A673 (cell line): ENCODE measurements at regions not wholly inside any gene's neighbourhood (a gene's known extent, or its start where the extent isn't known, plus 50 kb on each side); places are given as distances from the start of the nearest gene placed in this dataset.

Experiments used
- BruUV-seq: library from RNA; stranded (reverse); fragments of 400-500 nt; replicated peaks from 2 replicates; lab custom pipeline; 2021; lab: Mats Ljungman, UMichigan
- CTCF ChIA-PET: fragments of 300-600 bp; sonication (Branson Sonifier 250); formaldehyde crosslinking; loops from one replicate; lab custom pipeline; 2022; ENCODE audit warnings: antibody characterized with exemption; lab: Charles Lee
- POLR2A ChIA-PET: fragments of 300-600 bp; sonication (Branson Sonifier 250); formaldehyde crosslinking; loops from one replicate; lab custom pipeline; 2022; ENCODE audit warnings: antibody characterized with exemption; ENCODE audit not compliant: low non-redundant PET; lab: Charles Lee
- DNase-seq: peaks from one replicate; pipeline ENCODE4 v3.0.0-alpha.2; 2015; ENCODE audit warnings: low spot score
- H3K27ac ChIP-seq: fragments of 200-600 bp; sonication (generic); 2 replicates; pipeline ENCODE4 v1.5.1; 2016; ENCODE audit warnings: mixed run types, low read depth, mild to moderate bottlenecking, mixed read lengths, antibody characterized with exemption, low read length; ENCODE audit not compliant: poor library complexity, severe bottlenecking
- H3K27me3 ChIP-seq: fragments of 200-600 bp; sonication (generic); replicated peaks from 2 replicates; pipeline ENCODE4 v1.6.1; 2017; ENCODE audit warnings: mixed run types, low read depth, mild to moderate bottlenecking, mixed read lengths, antibody characterized with exemption, low read length; ENCODE audit not compliant: insufficient read depth, poor library complexity
- H3K36me3 ChIP-seq: fragments of 200-600 bp; sonication (generic); 2 replicates; pipeline ENCODE4 v1.6.1; 2016; ENCODE audit warnings: mixed run types, mild to moderate bottlenecking, mixed read lengths, antibody characterized with exemption, low read length; ENCODE audit not compliant: insufficient read depth, poor library complexity, severe bottlenecking
- H3K4me1 ChIP-seq: fragments of 200-600 bp; sonication (generic); 2 replicates; pipeline ENCODE4 v1.6.1; 2017; ENCODE audit warnings: mixed run types, mild to moderate bottlenecking, mixed read lengths, antibody characterized with exemption, low read length; ENCODE audit not compliant: insufficient read depth, poor library complexity, severe bottlenecking
- H3K4me3 ChIP-seq: fragments of 200-600 bp; sonication (generic); 2 replicates; pipeline ENCODE4 v1.5.1; 2016; ENCODE audit warnings: low read depth, mixed run types, mild to moderate bottlenecking, mixed read lengths, low read length; ENCODE audit not compliant: poor library complexity, severe bottlenecking
- H3K9me3 ChIP-seq: fragments of 200-600 bp; sonication (generic); 2 replicates; pipeline ENCODE4 v1.6.1; 2016; ENCODE audit warnings: mixed run types, low read depth, mild to moderate bottlenecking, mixed read lengths, antibody characterized with exemption, low read length; ENCODE audit not compliant: poor library complexity, severe bottlenecking
- CTCF ChIP-seq: fragments of 300-800, 200-600 bp; sonication (generic); conservative IDR thresholded peaks from 2 replicates; pipeline ENCODE4 v1.5.1; 2017; ENCODE audit warnings: low read depth, mild to moderate bottlenecking, antibody characterized with exemption, low read length, moderate library complexity, mixed read lengths
- EZH2 ChIP-seq: fragments of 200-600 bp; sonication (generic); IDR thresholded peaks from 2 replicates; pipeline ENCODE4 v1.6.1; 2017; ENCODE audit warnings: borderline replicate concordance, low read depth, mild to moderate bottlenecking, mixed read lengths, antibody characterized with exemption, low read length; ENCODE audit not compliant: poor library complexity, severe bottlenecking
- intact Hi-C: fragments of 100-400 bp; cut with micrococcal nuclease; formaldehyde crosslinking; loops from one replicate; pipeline ENCODE4 v1.10.0; 2022; ENCODE audit not compliant: unreplicated experiment

DNA sequence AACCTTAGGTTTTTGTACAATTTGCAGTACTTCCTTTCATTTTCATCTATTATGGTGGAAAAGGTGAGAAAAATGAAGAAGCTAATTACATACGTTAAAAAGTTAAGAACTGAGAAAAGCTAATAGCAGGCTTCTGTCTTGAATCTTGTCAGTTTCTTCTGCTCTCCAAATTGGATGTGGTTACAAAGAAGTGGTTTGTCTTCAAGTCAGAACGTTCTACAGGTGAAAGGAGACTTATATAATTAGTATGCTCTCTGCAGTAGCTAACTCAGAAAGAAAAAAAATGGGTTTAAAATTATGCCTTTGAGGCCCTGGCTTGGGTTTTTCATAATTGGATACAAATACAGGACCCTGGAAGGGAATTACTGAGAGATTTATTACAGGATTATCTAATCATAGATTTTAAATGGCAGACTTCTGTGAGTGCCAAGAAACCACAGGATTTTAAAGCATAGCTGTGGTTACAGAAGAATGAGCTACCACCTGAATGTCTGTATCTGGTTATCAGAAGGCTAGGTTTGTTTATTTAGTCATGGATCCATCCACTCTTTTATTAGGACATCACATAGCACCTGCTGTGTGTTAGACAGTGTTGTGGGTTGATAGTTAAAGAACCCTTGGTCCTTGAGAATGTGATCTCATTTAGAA is 528.1 kb upstream of the MCTP2 start:
- intact Hi-C loops: no loop called here
- no TSS peak for BruUV-seq
- Histone ChIP-seq H3K36me3 (no peaks in the 10 kb centered on the region), H3K27me3 (no peaks in the 10 kb centered on the region), H3K4me3 (no peak overlapping the region), H3K9me3 (peaks cover 4% of the 10 kb centered on the region), H3K27ac (no peak overlapping the region), H3K4me1 (peaks cover 3% of the 10 kb centered on the region)
- peak; percentile 6 for DNase-seq
- CTCF ChIA-PET: no interaction called here
- TF ChIP-seq EZH2: no peak
- TF ChIP-seq CTCF: no peak
- POLR2A ChIA-PET: no interaction called here

DNA sequence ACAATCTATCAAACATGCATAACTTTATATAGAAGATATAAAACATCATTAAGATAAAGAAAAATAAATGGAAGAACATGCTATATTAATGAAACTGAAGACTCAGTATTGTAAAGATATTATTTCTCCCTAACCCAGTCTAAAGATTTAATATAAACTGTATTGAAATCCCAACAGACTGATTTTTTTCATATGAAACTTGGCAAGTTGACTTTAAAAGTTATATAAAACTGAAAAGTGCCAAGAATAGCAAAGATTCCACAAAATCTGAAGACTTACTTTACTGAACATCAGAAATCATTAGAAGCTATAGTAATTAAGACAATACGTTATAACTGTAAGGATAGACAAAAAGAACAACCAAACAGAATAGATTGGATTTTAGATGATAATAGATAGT is 531.3 kb upstream of the MCTP2 start:
- CTCF ChIA-PET: no interaction called here
- no peaks in the 10 kb centered on the region for H3K36me3 ChIP-seq
- TF ChIP-seq EZH2 (no peak), CTCF (no peak)
- POLR2A ChIA-PET: no interaction called here
- no peak overlapping the region for H3K4me3 ChIP-seq
- intact Hi-C loops: no loop called here
- peaks cover 11% of the 10 kb centered on the region for H3K9me3 ChIP-seq
- H3K27me3 ChIP-seq: no peaks in the 10 kb centered on the region
- BruUV-seq: no TSS peak
- no peak for DNase-seq
- no peak overlapping the region for H3K27ac ChIP-seq
- peaks cover 3% of the 10 kb centered on the region for H3K4me1 ChIP-seq

GRCh38 chr15:93694033-93694432 is 537.3 kb upstream of the MCTP2 start:
- TF ChIP-seq EZH2 (no peak), CTCF (no peak)
- CTCF ChIA-PET: no interaction called here
- H3K27ac ChIP-seq: no peak overlapping the region
- POLR2A ChIA-PET: no interaction called here
- H3K27me3 ChIP-seq: no peaks in the 10 kb centered on the region
- no peak for DNase-seq
- no peak overlapping the region for H3K4me3 ChIP-seq
- intact Hi-C loops: no loop called here
- no peaks in the 10 kb centered on the region for H3K4me1 ChIP-seq
- H3K9me3 ChIP-seq: peaks cover 11% of the 10 kb centered on the region
- no peaks in the 10 kb centered on the region for H3K36me3 ChIP-seq
- no TSS peak for BruUV-seq
